Astrocyte (in vitro differentiated cells and primary cell): ENCODE measurements at regions not wholly inside any gene's neighbourhood (a gene's known extent, or its start where the extent isn't known, plus 50 kb on each side); places are given as distances from the start of the nearest gene placed in this dataset.
"Not testable (repeated sequence)": the region's sequence is repeated elsewhere in the genome, so short reads cannot be mapped to it uniquely, and the experiment has no call there.

Source experiments
- EZH2 ChIP-seq: IDR thresholded peaks from 2 replicates; pipeline ENCODE4 v1.6.1; 2012; ENCODE audit warnings: mild to moderate bottlenecking, low read length, inconsistent platforms; ENCODE audit not compliant: insufficient read depth
- TF ChIP-seq, protein P1 (sequence below): IDR thresholded peaks from 2 replicates; pipeline ENCODE4 v1.5.1; 2011; ENCODE audit warnings: low read depth, mild to moderate bottlenecking, inconsistent platforms, low read length, moderate library complexity; ENCODE audit not compliant: insufficient read depth

DNA sequence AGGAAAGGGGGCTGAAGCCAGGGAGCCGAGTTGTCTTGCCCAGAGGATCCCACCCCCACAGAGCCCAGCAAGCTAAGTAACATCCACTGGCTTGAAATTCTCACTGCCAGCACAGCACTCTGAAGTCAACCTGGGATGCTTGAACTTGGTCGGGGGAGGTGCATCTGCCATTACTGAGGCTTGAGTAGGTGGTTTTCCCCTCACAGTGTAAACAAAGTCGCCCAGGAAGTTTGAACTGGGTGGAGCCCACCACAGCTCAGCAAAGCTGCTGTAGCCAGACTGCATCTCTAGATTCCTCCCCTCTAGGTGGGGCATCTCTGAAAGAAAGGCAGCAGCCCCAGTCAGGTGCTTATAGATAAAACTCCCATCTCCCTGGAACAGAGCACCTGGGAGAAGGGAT lies 54.3 kb upstream of the GRIA3 start:
- TF ChIP-seq, protein P1, sequence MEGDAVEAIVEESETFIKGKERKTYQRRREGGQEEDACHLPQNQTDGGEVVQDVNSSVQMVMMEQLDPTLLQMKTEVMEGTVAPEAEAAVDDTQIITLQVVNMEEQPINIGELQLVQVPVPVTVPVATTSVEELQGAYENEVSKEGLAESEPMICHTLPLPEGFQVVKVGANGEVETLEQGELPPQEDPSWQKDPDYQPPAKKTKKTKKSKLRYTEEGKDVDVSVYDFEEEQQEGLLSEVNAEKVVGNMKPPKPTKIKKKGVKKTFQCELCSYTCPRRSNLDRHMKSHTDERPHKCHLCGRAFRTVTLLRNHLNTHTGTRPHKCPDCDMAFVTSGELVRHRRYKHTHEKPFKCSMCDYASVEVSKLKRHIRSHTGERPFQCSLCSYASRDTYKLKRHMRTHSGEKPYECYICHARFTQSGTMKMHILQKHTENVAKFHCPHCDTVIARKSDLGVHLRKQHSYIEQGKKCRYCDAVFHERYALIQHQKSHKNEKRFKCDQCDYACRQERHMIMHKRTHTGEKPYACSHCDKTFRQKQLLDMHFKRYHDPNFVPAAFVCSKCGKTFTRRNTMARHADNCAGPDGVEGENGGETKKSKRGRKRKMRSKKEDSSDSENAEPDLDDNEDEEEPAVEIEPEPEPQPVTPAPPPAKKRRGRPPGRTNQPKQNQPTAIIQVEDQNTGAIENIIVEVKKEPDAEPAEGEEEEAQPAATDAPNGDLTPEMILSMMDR, result not testable (repeated sequence)
- not testable (repeated sequence) for TF ChIP-seq EZH2
